NCI-H526 (cell line): ENCODE measurements at regions not wholly inside any gene's neighbourhood (a gene's known extent, or its start where the extent isn't known, plus 50 kb on each side); places are given as distances from the start of the nearest gene placed in this dataset.

Source experiments
- DNase-seq, 2 experiments: peaks; one replicate each; lab custom pipeline; 2025; lab: John Stamatoyannopoulos, UW

DNA sequence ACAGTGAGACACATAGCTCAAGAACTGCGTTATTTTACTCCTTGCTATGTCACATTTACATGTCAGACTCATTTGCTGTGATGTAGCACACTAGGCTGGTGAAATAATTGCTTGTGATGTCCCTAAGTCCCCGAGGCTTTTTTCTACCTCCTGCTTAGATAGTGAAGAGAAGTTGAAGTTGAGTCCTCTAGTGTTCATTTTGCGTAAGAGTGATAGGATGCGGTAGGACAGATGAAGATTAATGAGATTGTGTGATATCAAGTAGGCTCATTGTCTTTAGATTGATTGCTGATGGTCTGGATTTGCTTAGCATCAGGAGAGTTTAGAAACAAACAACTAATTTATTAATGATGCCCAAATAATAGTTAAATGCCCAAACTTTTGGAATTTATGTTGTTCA lies 173.6 kb upstream of the NUDT6 start:
- DNase-seq, result peak; percentile 3 to 36

DNA sequence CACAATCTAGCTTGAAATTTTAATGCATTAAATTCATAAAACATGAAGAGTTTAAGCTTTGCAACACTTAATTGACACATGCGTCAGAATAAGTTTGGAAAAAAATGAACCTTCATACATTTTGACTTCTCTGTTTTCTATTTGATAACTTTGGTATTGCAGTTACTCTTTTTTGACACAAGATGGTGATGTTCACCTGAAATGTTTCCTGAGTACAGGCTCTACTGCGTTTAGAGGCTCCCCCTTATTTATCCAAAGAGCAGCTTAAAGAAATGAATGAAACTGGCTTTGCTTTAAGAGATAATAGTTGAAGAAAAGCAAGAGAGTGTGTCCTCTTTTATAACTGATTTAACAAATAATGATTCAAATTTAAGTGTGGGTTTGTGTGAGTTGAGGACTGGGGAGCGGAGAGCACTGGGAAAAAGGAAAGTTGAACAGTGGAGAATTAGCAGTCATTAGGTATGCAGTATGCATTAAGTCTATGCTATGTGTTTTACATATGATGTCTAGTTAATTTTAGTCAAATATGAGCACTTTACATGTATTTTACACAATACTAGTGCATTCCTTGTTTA lies 180.6 kb upstream of the NUDT6 start:
- DNase-seq, result peak; percentile 44 to 63

DNA sequence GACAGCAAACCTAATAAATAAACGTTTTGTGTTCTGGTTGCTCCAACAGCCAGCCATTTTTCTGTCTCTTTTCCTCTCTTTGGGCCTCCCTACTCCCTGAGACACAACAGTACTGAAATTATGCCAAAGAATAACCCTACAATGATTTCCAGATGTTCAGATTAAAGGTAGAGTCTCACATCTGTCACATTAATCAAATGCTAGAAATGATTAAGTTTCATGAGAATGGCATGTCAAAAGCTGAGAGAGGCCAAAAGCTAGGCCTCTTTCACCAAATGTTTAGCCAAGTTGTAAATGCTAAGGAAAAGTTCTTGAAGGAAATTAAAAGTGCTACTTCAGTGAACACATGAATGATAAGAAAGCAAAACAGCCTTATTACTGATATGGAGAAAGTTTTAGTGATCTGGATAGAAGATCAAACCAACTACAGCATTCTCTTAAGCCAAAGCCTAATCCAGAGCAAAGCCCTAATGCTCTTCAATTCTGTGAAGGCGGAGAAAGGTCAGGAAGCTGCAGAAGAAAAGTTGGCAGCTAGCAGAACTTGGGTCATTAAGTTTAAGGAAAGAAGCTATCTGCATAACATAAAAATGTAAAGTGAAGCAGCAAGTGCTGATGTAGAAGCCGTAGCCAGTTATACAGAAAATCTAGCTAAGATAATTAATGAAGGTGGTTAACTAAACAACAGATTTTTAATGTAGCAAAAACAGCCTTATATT lies 182.1 kb upstream of the NUDT6 start:
- DNase-seq, result no peak

DNA sequence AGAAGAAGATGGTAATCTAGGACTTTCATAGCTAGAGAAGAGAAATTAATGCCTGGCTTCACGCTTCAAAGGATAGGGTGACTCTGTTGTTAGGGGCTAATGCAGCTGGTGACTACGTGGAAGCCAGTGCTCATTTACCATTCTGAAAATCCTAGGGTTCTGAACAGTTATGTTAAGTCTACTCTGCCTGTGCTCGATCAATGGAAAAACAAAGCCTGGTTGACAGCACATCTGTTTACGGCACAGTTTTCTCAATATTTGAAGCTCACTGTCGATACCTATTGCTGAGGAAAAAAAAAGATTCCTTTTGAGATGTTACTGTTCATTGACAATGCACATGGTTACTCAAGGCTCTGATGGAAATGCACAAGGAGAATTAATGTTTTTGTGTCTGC lies 182.6 kb upstream of the NUDT6 start:
- no peak for DNase-seq

DNA sequence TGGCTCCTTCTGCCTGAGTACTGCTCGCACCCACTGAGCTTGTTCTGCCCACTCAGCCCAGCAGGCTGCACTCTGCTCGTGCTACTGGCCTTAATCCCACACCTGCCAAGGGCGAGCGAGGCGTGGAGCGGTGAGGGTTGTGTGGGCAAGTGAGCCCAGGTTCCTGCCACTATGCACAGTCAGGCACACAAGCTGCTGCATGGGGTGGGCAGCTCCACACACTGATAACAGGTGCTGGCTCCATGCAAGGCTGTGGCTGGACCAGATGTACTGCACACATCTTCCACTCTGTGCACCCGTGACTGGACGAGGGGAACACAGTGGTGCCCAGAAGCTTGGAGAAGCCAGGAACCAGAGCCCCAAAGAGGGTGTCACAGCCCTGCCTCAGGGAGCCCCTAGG lies 184.3 kb upstream of the NUDT6 start:
- no peak for DNase-seq

DNA sequence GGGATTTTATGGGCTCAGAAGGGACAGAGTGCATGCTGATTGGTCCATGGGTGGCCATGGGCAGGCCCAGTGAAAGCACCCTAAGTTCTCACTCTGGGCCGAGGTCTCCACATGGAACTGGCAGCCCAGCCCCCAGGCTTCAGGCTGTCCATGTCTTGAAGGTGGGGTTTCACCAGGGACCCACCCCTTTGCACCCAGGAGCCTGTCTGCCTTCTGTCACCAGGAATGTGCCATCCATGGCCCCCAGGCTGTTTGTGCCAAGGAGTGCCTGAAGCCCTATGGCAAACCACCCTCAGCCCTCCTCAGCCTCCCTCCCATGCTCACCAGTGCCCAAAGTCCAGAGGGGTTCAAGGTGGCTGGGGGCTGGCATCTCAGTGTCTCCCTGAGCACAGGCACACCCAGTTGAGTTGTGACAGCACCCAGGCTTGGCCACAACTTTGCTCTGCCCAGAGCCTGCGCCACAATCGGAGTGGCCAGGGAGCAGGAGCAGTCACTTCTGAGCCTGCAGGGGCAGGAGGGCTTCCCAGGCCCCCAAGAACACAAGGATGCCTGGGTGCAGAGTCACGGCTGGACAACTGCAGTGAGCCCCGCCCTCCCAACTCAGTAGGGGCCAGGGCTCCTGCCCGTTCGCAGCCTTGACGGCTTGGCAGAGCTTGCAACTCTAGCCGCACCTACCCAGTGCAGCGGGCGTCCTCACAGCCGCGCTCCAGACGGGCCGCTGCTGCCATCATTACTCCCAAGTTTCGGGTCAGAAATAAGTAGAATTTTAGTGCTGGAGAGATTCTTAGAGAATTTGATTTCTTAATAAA lies 185.3 kb upstream of the NUDT6 start:
- no peak for DNase-seq

DNA sequence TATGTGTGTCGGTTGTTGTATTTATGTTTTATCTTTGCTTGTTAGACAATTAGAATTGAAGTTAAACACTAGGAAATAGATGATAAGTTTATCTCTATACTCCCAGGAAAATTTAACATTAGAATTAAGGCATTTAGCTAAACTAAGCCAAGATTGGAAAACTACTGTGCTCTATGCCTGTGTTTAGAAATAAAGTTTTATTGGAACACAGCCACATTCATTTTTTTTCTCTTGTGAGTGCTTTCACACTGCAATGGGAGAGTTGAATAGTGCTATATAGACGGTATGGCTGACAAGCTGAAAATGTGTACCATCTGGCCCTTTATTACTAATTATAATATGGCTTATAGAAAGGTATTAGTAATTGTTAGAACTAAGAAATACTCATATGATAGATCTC lies 186.7 kb upstream of the NUDT6 start:
- DNase-seq, result no peak

DNA sequence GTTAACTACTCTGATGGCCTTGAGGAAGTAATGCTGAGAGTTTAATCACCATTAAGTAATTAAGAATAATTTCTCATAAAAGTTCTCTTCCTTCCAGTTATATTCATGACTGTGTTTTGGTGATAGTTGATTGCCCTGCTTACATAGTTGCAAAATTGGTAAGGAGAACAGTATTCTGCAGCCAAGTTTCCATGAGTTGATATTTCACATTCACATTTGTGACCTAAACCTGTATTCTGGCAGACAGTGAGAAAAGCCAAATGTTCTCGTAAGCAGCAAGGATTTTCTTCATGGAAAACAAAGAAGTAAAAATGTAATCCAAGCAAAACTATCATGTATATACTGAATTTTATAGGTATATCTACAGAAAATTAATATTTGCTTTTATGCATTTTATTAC lies 187.8 kb upstream of the NUDT6 start:
- DNase-seq, result no peak

DNA sequence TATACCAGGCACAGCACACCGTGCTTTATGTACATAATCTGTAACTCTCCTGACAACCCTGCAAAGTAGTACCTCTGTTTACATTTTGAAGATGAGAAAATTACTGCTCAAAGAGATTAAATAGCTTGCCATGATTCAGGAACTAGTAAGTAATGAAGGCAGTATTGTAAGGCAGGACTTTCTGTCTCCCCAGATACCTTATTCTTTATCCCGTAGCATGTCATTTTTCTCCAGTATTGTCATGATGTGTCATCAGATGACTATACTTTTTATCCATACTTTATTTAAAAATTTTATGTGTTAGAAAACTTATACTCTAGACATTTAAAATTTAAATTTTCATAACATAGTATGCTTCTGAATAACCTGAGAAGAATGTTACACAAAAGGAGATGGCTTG lies 188.3 kb upstream of the NUDT6 start:
- no peak for DNase-seq

DNA sequence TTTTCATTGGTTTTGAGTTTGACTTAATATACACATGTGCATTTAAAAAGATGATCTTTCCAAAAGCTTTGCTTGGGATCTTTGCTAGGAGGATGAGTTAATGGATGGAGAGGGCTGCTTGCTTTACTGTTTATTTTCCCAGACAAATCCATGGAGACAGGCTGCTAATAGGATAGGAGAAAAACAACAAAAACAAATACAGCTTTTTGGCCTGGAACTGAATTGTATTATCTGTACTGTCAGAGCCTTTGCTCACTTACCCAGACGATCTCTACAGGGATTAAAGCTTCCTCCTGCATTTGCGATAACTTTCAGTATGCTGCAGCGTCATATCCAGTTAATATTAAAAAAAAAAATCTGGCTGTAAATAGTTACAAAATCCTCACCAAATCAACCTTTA lies 190.8 kb upstream of the NUDT6 start:
- no peak for DNase-seq

DNA sequence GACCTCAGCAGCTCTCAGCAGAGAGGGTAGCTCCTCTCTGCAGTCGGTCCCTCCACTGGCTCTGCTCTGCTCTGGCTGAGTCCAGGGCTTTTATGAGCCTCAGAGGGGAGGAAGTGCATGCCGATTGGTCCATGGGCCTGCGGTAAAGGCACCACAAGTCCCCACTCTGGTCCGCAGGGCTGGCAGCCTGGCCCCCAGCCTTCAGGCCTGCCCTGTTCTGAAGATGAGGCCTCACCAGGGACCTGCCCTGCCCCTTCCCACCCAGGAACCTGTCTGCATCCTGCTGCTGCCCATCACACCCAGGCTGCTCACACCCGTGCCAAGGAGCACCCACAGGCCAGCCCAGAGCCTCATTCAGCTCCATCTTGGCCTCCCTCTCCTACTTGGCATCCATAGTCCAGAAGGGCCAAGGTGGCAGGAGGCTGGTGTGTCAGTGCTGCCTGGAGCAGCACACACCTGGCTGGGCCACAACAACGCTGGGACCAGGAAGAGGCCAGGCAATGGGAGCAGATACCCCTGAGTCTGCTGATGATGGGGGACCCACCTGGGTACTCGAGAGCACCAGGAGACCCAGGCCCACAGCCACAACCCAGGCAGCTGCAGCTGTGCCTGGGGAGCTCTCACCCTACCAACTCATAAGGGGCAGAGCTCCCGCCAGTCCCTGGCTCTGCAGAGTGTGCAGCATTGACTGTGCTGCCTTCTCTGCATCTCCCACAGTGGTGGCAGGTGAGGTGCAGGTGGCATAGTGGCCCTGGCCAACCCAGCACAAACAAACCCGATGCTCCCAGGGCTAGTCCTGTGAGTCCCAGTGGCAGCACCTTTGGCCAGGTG lies 191.9 kb upstream of the NUDT6 start:
- DNase-seq, result no peak

DNA sequence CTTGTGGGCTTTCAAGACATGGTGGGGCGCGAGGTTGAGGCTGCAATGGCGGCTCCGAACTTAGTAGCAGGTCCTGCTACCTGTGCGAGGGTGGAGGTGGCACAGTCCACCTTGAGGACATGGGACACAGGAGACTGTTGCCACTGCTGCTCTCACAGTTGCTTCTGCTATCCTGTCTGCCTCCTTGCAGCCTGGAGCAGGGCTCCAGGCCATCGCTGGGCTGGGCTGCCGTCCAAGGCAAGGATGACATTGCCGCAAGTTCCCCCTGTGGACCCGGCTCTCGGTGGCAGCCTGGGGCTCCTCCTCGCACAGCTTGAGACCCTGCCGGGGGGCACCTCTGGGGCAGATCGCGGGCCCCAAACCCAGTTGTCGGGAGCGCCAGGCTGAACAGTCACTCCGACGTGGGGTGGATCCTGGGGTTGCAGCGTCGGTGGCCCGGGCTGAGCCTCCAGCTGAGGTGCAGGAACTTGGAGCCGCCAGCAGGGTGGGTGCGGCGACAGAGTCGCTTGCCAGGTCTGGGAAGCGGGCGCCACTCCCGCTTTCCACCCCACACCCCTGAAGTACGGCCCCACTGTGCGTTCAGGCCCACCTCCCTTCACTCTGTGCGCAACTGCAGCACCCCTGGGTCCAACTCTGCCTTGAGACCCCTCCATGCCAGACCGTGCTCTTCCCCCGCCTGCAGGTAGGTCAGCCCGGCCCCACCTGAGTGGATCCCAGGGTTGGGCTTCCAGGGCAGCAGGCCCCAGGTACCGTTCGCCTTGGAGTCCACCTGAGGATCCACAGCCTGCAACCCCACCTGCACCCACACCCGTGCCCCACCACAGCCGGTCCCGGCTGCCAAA lies 192.7 kb upstream of the NUDT6 start:
- DNase-seq, result no peak

DNA sequence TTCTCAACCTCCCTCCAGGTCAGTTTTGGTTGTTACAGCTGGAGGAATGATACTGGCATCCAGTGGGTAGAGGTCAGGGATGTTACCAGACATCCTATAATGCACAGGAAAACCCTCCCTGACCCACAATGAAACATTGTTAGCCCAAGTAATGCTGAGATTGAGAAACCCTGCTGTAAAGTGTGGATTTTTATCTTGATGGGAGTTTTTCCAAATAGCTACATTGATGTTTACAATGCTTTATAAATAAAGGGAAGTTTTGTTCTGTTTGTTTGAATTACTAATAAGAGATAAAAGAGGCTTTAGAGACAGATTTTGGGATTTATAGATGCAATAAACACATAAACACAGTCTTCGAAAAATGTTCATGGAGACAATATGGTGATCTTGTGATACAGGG lies 194.0 kb upstream of the NUDT6 start:
- no peak for DNase-seq

DNA sequence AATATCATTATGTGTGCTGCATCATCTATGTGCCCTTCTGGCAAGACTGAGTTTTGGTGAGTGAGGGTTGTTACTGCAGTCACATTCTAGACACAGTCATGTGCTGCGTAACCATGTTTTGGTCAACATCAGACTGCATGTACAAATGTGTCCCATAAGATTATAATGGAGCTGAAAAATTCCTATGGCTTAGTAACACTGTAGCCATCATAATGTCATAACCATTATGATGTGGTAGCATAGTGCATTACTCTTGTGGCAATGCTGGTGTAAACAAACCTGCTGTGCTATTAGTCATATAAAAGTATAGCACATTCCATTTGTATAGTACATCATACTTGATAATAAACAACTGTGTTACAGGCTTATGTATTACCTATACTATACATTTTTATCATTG lies 198.1 kb upstream of the NUDT6 start:
- no peak for DNase-seq

DNA sequence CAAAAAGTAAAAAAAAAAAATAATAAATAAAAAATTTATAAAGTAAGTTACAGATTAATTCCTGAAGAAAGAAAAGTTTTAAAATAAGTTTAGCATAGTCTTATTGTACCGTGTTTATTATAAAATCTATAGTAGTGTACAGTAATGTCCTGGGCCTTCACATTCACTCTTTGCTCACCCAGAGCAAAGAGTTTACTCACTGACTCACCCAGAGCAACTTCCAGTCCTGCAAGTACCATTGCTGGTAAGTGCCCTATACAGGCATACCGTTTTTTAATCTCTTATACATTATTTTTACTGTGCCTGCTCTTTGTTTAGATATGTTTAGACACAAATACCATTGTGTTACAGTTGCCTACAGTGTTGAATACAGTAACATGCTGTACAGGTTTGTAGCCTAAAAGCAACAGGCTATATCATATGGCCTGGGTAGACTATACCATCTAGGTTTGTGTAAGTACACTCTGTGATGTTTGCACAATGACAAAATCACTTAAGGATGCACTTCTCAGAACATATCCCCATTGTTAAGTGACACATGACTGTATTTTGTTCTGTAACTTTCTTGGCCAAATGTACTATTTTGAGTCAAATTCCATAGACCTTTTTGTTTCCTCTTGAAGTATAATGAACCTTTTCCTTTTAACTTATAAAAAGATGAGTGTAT lies 199.0 kb upstream of the NUDT6 start:
- no peak for DNase-seq

DNA sequence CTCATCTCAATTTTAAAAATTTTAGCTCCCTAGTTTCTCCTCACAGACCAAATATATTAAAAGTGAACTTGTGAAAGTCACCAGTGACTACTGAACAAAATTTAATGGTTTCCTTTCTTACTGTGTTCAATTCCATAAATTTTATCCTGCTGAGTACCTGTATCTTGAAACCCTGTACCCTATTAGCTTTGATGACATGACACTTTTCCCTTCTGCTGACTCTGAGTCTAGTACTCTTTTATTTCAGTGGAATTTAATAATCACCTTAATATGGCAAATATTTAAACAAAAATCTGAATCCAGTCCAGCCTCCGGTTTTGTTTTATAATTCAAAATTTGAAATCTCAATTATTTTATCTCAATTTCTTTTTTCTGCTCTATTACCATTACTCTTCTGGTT lies 203.1 kb upstream of the NUDT6 start:
- DNase-seq, result no peak

DNA sequence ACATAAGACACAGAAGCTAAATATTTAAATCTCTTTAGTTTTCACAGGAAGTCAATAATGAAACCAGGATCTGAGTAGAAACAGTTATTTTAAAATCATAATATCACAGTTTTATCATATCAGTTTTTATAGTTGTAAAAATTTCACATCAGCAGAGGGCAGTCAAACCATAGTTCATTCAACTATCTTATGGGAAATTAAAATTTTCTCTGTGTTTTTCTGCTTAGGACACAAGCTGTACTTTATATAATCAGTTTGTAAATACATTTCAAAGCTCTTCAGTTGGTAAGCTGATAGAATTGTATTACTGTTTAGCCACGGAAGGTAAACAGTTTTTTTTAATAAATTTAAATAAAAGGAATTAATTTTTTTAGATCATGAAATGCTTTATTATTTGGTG lies 204.8 kb upstream of the NUDT6 start:
- DNase-seq, result peak in 1 of 2 experiments; percentile 17

DNA sequence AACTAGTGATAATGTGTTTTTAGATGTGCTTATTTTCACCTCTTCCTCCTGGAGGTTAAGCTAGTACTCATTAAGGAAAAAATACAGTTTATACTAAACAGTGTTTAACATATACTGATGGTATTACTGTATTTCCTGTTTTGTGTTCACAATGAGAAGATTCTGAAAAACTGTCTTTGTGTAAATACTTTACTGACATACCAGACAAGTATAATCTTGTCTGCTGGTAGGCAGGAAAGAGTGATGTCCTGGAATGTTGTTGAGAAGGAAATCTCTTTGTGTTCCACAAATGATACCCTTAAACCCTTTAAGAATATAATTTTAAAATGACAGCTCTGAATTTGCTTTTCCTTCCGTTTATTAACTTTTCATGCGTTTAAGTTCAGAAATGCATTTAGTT lies 205.5 kb upstream of the NUDT6 start:
- DNase-seq, result no peak

DNA sequence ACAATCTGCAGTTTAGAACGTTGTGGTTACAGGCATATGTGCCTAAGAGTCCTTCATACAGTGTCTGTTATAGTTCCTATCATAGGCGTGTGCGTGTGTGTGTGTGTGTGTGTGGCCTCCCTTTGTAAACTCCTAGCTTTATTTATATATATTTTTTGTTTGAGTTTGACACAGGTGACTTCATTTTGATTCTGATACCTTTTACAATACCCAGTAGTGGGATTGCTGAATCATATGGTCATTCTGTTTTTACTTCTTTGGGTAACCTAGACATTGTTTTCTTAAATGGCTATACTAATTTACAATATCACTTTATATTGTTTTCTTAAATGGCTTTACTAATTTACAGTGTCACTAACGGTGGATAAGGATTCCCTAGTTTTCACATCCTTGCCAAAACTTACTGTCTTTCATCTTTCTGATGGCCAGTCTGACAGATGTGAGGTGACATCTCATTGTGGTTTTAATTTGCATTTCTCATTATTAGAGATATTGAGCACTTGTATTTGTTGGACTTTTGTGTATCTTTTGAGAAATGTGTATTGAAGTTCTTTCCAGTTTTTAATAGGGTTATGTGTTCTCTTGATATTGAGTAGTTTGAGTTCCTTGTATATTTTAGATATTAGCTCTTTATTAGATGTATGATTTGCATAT lies 211.1 kb upstream of the NUDT6 start:
- no peak for DNase-seq

DNA sequence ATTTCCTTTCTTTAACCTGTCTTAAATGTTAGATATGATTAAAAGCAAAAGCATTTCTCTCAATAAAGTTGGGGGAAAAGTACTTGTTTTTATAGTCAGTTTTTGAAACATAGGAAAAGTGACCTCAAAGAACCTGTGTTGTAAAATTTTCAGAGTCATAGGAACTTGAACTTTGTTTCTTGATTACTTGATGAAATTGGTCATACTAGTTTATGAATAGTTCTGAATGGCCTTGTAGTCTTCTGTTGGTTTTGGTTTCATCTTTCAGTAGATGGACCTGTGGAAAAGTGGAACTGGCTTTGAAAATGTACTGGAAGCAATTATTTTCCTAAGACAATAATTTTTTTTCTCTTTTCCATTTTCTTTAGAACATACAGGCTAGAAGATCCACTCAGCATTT lies 222.2 kb upstream of the NUDT6 start:
- no peak for DNase-seq
